Fibroblast of skin of abdomen (primary cell): ENCODE measurements at regions not wholly inside any gene's neighbourhood (a gene's known extent, or its start where the extent isn't known, plus 50 kb on each side); places are given as distances from the start of the nearest gene placed in this dataset.
"Not testable (repeated sequence)": the region's sequence is repeated elsewhere in the genome, so short reads cannot be mapped to it uniquely, and the experiment has no call there.

Experiments used
- DNase-seq: peaks from one replicate; pipeline ENCODE4 v3.0.0-alpha.2; 2013

GRCh38 chr2:228507870-228508269, 326.4 kb upstream of the SPHKAP start:
- DNase-seq = peak; percentile 1

- no peak for DNase-seq
Measured at GRCh38 chr2:228507231-228507824, 325.8 kb upstream of the SPHKAP start.

- no peak for DNase-seq
Measured at GRCh38 chr2:228503731-228504130, 322.2 kb upstream of the SPHKAP start.

GRCh38 chr2:228493852-228494251, 312.4 kb upstream of the SPHKAP start:
- DNase-seq = no peak

GRCh38 chr2:228479014-228479413, 297.5 kb upstream of the SPHKAP start:
- no peak for DNase-seq

GRCh38 chr2:228474466-228474865, 293.0 kb upstream of the SPHKAP start:
- peak; percentile 55 for DNase-seq

- DNase-seq = no peak
Measured at GRCh38 chr2:228469721-228470120, 288.2 kb upstream of the SPHKAP start.

- no peak for DNase-seq
Measured at GRCh38 chr2:228466851-228467250, 285.4 kb upstream of the SPHKAP start.

GRCh38 chr2:228465408-228465807, 283.9 kb upstream of the SPHKAP start:
- DNase-seq = no peak

GRCh38 chr2:228458364-228458763, 276.9 kb upstream of the SPHKAP start:
- DNase-seq = no peak

- no peak for DNase-seq
Measured at GRCh38 chr2:228447266-228447915, 265.9 kb upstream of the SPHKAP start.

- DNase-seq = peak; percentile 2
Measured at GRCh38 chr2:228446734-228447133, 265.2 kb upstream of the SPHKAP start.

- no peak for DNase-seq
Measured at GRCh38 chr2:228444161-228444560, 262.7 kb upstream of the SPHKAP start.

GRCh38 chr2:228433721-228434120, 252.2 kb upstream of the SPHKAP start:
- DNase-seq = no peak

GRCh38 chr2:228432116-228432515, 250.6 kb upstream of the SPHKAP start:
- no peak for DNase-seq

GRCh38 chr2:228430986-228431385, 249.5 kb upstream of the SPHKAP start:
- DNase-seq = no peak

- DNase-seq = no peak
Measured at GRCh38 chr2:228426502-228427216, 245.2 kb upstream of the SPHKAP start.

GRCh38 chr2:228425411-228426060, 244.0 kb upstream of the SPHKAP start:
- not testable (repeated sequence) for DNase-seq

GRCh38 chr2:228417956-228418355, 236.5 kb upstream of the SPHKAP start:
- DNase-seq = no peak

- no peak for DNase-seq
Measured at GRCh38 chr2:228417526-228417925, 236.0 kb upstream of the SPHKAP start.

- DNase-seq = no peak
Measured at GRCh38 chr2:228410061-228410460, 228.6 kb upstream of the SPHKAP start.

- DNase-seq = no peak
Measured at GRCh38 chr2:228409493-228409892, 228.0 kb upstream of the SPHKAP start.

- DNase-seq = no peak
Measured at GRCh38 chr2:228408529-228409227, 227.2 kb upstream of the SPHKAP start.
